ENCODE measurements at regions not wholly inside any gene's neighbourhood (a gene's known extent, or its start where the extent isn't known, plus 50 kb on each side); places are given as distances from the start of the nearest gene placed in this dataset.

- Histone ChIP-seq H2BK120ac (replicated peaks; ENCODE audit: low read depth, low read length) (no peak overlapping the region), H3K4me2 (ENCODE audit: insufficient read depth in 1 of 2, low read depth in 2 of 2, low read length in 2 of 2) (no peak overlapping the region), H2AFZ (ENCODE audit: low read length) (no peak overlapping the region), H3K23ac (ENCODE audit: insufficient read length) (no peak overlapping the region), H3K4ac (replicated peaks; ENCODE audit: insufficient read length, low read depth, low read length) (no peak overlapping the region), H4K8ac (ENCODE audit: extremely low read depth, insufficient read depth, low read length) (no peak overlapping the region), H3K23me2 (ENCODE audit: low read depth, low read length) (no peaks in the 10 kb centered on the region), H3K79me2 (ENCODE audit: control insufficient read depth in 1 of 2, insufficient read depth in 2 of 2, low read length in 2 of 2) (no peaks in the 10 kb centered on the region), H3K56ac (replicated peaks; ENCODE audit: insufficient read length, low read depth, low read length) (no peak overlapping the region), H3K4me3 (ENCODE audit: extremely low read depth in 1 of 4, insufficient read depth in 2 of 4, low read depth in 3 of 4, low read length in 4 of 4) (no peak overlapping the region), H3K14ac (ENCODE audit: insufficient read length) (no peak overlapping the region), H3K18ac (ENCODE audit: extremely low read depth, low read length) (no peak overlapping the region), H3K4me1 (replicated peaks in 1 of 4; ENCODE audit: control insufficient read depth in 3 of 4, insufficient read depth in 4 of 4, low read length in 3 of 4) (no peaks in the 10 kb centered on the region), H2BK15ac (ENCODE audit: low read length) (no peak overlapping the region), H2BK20ac (ENCODE audit: low read length) (no peak overlapping the region), H4K5ac (ENCODE audit: insufficient read length, low read depth, low read length) (no peak overlapping the region), H4K91ac (replicated peaks; ENCODE audit: insufficient read length, low read length) (no peak overlapping the region), H3K79me1 (ENCODE audit: low read depth, low read length) (no peaks in the 10 kb centered on the region), H3K36me3 (ENCODE audit: control insufficient read depth in 2 of 4, insufficient read depth in 4 of 4, low read length in 3 of 4) (no peaks in the 10 kb centered on the region), H2BK5ac (ENCODE audit: low read depth, low read length) (no peak overlapping the region), H3K9me3 (ENCODE audit: insufficient read depth in 2 of 2, low read depth in 1 of 2, low read length in 1 of 2) (no peaks in the 10 kb centered on the region), H3K27me3 (replicated peaks in 1 of 4; ENCODE audit: control insufficient read depth in 3 of 4, extremely low read depth in 1 of 4, insufficient read depth in 3 of 4, low read length in 3 of 4) (no peaks in the 10 kb centered on the region), H2BK12ac (ENCODE audit: low read depth, low read length) (no peak overlapping the region), H3K9ac (replicated peaks in 1 of 4; ENCODE audit: extremely low read depth in 1 of 4, low read depth in 3 of 4, low read length in 3 of 4) (no peak overlapping the region), H3K27ac (ENCODE audit: low read depth, low read length) (no peak overlapping the region), H2AK5ac (ENCODE audit: low read depth, low read length) (no peak overlapping the region), H4K20me1 (replicated peaks in 1 of 2; ENCODE audit: control insufficient read depth in 1 of 2, insufficient read depth in 2 of 2, low read length in 2 of 2) (no peaks in the 10 kb centered on the region)
- WGBS, 2 experiments (ENCODE audit: extremely low coverage in 1 of 2, insufficient coverage in 1 of 2, insufficient read length in 1 of 2, insufficient replicate concordance in 2 of 2, low coverage in 1 of 2, low lambda C conversion rate in 2 of 2, missing lambda C conversion rate in 1 of 2), result 95% methylated on average over 4 of the region's 4 CpGs; no CpG with 5 or more reads in 1 of the 2 experiments
- no peak for DNase-seq (ENCODE audit: low read depth in 1 of 2, low spot score in 2 of 2)
- FAIRE-seq, result no peak
- ChIA-PET POLR2A (ENCODE audit: partially characterized antibody) (no interaction called here), CTCF (ENCODE audit: partially characterized antibody) (interaction anchor here (1.0 kb wide), 1 partner anchor 671 kb away, joined by 3 read pairs; no protein-coding TSS in a partner anchor)
- TF ChIP-seq ASH2L (IDR thresholded peaks at IDR 0.05; ENCODE audit: low read length), result no peak
- no peak for TF ChIP-seq POU5F1 (IDR thresholded peaks at IDR 0.05; ENCODE audit: low read depth, low read length)
- TF ChIP-seq CHD2 (IDR thresholded peaks at IDR 0.05; ENCODE audit: low read length), result no peak
- TF ChIP-seq CREB1 (IDR thresholded peaks at IDR 0.05), result no peak
- TF ChIP-seq EZH2 (IDR thresholded peaks at IDR 0.05; ENCODE audit: low read depth, low read length, severe bottlenecking), result no peak
- no peak for TF ChIP-seq RBBP5 (IDR thresholded peaks at IDR 0.05; ENCODE audit: borderline replicate concordance, low read depth, low read length)
- TF ChIP-seq SRF (IDR thresholded peaks at IDR 0.05; ENCODE audit: low read depth, low read length), result no peak
- no peak for TF ChIP-seq CEBPB (IDR thresholded peaks at IDR 0.05; ENCODE audit: low read depth, low read length)
- no peak for TF ChIP-seq JUND (IDR thresholded peaks at IDR 0.05; ENCODE audit: low read length)
Observed at GRCh38 chrX:27924261-27924660, 57.0 kb downstream of the DCAF8L1 start.

Data from H1 (cell line).